ENCODE measurements at regions not wholly inside any gene's neighbourhood (a gene's known extent, or its start where the extent isn't known, plus 50 kb on each side); places are given as distances from the start of the nearest gene placed in this dataset.
"Not testable (repeated sequence)": the region's sequence is repeated elsewhere in the genome, so short reads cannot be mapped to it uniquely, and the experiment has no call there.

DNA sequence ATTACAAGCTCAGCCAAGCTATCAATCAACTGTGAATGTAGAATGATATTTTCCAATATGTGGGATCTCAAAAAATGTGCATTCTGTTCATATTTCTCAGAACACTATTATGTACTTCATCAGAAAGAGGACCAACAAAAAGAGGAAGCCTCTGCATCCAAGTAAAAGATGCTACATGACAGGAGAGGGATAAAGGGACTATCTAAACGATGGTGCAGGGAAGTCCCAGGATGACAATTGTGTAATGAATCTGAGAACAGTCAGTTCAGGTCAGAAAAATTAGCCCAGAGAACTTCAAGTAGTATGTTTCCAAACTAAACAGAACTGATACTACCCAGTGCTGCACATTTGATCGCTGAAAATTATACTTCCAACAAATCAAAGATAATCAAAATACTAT, 127.0 kb downstream of the ZNF330 start:
- no peak for DNase-seq

DNA sequence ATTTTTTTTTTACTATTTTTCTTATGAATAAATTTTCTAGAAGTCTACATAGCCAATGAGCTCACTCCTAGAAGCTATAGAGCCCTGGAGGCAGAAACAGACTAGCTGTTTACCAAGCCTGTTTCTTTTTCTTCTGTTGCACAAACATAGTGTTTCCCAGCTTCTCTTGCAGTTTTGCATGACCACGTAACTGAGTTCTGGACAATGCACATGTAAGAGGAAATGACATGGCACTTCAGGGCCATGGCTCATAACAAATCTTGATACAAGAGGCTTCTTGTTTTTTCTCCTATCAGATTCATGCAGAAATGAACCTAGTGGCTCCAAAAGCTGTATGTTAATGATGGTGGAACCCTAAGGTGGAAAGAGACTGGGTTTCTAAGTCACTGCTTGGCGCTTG, 127.4 kb downstream of the ZNF330 start:
- DNase-seq, result no peak

DNA sequence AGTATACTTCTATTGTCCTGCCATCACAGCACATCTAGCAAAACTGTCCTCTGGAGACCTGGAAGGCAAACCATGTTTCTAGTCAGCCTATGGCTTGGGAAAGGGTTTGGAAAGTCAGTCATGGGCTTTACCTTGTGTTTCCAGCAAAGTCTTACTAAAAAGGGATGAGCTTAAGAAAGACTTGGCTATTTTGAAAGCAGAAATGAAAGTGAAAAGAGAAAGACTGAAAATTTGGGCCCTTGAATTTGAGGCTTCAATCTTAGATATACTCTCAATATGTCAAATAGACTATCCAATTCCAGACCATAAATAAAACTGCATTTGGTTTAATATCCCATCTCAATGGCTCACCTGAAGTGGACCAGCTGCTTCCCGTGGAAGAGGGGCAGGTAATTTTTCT, 127.9 kb downstream of the ZNF330 start:
- DNase-seq, result no peak

DNA sequence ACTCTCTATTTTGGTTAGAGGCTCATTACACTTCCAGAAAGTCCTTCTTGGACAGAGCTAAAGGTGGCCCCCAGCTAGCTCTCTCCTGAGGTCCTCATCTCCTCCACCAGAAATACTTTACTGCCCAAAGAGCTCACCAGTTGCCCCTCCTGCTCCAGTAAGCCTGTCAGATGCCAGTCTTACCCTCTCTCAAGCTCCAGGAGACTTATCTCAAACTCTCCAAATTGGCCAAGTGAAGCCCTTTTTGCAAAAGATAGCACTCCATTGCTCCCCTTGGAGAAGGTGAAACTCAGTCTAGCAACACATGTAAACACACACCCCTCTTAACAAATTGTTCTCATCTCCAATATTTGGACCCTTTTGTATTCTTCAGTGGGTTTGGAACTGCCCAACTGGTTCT, 128.5 kb downstream of the ZNF330 start:
- no peak for DNase-seq

DNA sequence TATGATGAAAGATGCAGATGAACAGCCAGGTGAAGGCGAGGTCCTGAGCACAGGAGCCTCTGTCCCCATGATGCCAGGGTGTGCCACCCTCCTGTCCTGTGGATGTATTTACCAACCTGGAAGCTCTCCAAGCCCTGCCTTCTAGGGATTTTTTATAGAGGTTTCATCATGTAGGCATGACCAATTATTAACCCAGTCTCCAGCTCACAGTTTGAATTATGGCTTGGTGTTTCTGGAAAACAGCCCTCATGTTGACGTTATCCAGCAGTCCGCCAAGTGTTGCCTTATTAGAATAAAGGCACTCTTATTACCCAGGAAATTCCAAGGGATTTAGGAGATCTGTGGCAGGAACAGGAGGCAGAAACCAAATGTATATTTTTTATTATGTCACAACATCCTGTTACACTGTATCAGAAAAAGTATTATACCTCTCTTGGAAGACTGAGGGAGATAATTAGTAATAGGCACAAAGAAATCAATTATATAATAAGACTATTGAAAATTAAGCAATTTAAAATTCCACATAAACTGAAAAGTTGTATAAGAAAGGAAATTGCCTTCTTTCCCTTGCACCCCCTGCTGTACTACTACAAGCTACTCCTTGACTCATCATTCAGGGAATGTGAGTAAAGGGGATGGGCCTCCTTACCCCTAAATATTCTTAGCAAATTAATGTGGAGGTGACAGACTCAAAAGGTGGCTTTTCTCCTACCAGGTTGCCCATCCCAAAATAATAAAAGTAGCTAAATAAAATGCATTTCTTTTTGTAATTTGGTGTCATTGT, 129.6 kb downstream of the ZNF330 start:
- DNase-seq, result no peak

DNA sequence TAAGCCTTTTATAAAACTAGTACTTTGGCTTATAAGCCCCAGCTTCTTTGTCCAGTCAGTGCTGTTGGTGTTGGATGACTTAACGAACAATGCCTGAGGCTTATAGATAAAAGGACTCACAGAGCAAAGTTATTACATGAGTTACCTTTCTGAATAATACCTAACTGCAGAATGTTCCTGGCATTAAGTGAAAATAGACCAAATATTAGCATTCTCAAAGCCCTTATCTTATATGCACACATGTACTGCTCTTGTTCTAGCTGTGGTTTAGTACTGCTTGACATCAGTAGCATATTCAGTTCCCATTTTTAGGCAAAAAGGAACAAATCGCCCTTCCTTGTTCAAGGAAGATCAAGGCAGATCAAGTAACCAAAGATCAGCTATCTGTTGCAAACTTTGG, 131.6 kb downstream of the ZNF330 start:
- no peak for DNase-seq

DNA sequence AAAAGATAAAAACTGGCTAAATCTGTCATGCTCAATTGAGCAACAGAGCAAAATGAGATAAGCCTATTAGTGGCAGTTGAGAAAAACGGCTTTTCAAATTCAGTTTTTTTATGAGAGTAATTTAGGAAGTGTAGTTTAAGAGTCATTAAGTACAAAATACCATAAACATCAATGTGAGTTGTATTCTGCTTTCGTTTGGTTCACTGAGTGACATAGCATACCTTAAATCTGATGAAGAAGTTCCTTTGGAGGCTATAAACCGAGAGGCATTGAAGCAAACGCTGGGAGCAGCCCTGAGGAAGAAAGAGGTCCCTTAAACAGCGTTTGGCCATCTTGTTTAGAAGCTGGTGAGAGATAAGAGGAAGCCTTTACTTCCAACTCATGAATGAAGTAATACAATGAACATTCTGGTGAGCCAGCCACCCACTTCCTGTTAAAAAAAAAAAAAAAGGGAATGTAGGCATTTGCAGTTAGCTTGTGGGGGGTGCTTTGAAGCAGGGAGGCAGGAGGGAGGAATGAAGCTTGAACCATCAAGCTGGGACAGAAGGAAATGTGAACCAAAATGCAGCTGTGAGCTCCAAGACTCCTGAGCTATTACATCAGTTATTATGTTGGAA, 132.3 kb downstream of the ZNF330 start:
- no peak for DNase-seq

DNA sequence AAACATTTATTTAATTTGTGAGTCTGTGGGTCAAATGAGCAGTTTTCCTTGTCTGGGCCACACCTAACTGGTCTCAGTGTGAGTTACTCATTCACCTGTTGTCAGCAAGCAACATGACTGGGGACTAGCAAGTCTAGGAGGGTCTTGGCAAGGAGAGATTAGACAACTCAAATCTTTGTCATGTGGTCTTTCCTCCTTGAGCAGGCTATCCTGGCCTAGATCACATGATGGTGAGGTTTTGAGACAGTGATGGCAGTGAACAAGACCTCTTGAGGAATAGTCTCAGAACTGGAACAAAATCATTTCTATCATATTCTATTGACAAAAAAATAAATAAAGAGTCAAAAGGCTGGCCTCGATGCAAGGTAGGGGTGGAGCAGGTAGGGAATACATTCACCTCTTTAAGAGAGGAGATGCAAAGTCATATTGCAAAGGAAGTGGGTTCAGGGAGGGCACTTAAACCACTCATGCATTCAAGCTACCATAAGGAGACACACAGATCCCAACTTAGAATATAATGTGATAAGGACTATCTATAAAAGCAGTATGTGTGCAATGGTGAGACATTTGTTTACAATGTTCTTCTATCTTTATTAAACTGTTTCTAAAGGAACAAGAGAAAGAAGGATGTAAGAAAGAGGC, 135.7 kb downstream of the ZNF330 start:
- no peak for DNase-seq

DNA sequence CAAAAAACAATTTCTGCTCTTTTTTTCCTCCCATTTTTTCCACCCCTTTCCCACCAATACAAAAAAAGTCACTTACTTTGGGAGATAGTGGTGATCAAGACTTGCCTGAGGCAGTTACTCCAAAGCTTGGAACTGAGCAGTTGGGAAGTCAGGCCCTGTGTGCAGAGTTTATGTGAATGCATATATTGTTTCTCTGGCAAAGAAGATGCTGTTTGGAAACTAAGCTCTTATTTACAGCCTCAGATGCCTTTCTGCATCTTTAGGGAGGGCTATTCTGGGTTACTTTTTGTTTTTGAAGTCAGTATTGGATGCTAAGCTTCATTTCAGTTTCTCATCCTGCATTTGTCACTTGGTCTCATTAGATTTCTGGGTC, 136.3 kb downstream of the ZNF330 start:
- DNase-seq, result no peak

DNA sequence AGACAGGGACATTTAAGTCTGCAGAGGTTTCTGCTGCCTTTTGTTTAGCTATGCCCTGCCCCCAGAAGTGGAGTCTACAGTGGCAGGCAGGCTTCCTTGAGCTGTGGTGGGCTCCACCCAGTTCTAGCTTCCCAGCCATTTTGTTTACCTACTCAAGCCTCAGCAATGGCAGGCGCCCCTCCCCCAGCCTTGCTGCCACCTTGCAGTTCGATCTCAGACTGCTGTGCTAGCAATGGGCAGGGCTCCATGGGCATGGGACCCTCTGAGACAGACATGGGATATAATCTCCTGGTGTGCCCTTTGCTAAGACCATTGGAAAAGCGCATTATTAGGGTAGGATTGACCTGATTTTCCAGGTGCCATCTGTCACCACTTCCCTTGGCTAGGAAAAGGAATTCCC, 147.5 kb downstream of the ZNF330 start:
- not testable (repeated sequence) for DNase-seq

DNA sequence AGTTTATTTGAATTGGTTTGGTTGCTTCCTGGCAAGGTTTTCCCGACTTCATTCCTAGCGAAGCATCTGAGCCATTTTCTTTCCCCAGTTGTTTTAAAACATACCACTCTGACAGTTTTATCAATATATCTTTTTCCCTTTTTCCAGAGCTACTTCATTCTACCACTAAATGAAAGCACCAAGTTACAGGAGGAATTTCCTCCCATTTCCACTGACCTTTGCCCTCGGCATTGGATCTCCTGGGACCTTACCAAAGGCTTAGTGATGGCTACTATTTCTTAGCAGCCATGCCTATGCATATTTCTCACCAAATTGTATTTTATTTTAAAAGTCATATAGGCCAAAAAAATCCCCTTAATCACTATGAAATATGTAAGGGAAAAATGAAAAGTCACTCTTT, 150.5 kb downstream of the ZNF330 start:
- no peak for DNase-seq

DNA sequence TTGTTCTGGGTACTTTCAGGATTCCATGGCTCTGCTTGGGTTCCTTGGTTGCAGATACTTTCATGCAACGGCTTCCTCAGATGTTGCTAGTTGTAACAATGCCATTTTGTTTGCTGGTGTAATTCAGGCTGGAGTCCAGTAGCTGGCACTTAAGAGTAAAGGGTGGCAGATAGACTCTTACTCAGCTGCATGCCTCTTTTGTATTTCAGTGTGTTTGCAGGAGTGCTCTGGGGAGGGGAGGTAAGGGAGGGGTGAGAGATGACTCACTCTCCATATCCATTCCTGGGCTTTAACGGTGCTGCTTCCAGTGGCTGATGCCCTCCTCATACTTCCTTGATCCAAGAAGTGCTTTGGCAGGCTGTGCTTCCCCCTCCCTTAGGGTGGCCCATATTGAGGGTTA, 155.2 kb downstream of the ZNF330 start:
- DNase-seq, result no peak

DNA sequence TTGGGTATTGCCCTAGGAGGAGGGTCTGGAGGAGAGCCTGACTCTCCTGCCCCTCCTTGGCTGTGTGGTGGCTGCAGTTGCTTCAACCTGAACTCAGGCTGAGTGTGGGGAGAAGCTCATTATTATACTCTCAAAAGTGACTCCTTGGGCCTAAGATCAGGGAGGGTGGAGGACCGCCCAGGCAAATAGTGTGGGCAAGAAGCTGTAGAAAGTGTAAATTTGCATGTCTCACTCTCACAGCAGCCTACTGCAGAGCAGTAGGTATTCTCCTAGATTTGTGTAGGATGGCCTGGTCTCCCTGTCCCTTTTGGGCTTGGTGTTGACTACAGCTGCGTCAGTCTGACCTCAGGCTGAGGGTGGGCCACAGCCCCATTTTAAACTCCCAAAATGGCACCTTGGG, 156.1 kb downstream of the ZNF330 start:
- DNase-seq, result no peak

DNA sequence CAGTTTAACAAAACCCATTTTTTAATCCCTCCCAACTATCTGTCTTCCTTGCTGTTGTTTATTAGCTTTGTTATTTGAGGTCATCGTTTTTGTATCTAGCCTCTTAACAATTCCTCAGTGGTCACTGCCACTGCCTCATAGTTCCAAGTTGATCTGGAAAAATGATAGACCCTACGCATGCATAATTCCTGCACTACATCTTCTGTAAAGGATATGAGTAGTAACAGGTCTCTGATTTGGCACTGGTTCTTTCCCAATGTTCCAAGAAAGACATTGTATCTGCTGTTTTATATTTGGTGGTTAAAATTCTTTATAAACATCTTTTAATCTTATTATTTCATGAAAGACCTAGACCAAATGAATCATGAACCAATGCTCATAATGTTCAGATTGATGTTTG, 166.6 kb downstream of the ZNF330 start:
- no peak for DNase-seq

DNA sequence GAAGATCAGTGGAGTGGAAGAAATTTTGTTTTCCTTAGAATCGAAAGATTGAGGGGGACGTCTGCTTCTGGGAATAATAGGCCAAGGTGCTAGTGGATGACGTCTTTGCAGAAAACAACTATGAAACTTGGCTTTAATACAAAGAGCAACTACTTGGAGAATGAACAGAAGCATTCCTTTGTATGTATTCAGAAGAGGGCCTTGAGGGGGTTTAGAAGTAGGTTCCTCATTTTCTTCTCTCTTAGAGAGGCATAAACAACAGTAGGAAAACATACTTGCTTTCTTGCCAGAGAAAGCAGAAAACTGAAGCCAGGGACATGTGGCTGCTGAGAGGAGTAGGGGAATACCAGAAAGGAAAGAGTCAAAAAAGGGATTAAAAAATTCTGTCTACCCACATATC, 167.8 kb downstream of the ZNF330 start:
- DNase-seq, result no peak

DNA sequence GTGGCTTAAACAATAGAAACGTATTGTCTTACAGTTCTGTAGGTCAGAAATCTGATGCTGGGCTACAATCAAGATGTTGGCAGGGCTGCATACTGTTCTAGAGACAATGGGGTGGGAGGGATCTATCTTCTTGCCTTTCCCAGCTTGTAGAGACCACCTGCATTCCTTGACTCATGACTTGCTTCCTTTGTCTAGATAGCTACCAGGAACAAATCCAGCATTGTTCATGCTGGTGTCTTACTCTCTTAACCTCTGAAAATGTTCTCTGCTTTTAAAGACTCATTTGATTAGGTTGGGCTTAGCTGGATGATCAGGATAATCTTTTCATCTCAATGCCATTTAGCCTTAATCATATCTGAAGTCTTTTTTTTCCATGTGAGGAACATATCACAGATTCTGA, 169.0 kb downstream of the ZNF330 start:
- no peak for DNase-seq

DNA sequence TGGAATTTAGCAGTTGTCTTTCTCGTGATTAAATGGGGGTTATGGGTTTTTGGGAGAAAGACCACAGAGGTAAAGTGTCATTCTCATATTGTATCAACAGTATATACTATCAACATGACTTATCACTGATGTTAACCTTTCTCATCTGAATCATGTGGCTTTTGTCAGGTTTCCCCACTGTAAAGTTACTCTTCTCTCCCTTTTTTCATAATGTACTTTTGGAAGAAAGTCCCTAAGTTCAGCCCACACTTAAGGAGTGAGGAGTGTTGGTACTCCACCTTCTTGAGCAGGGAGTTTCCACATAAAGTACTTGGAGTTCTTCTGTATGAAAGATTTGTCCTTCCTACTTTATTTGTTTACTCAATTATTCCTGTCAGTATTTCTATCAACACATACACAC, 169.9 kb downstream of the ZNF330 start:
- DNase-seq, result no peak

DNA sequence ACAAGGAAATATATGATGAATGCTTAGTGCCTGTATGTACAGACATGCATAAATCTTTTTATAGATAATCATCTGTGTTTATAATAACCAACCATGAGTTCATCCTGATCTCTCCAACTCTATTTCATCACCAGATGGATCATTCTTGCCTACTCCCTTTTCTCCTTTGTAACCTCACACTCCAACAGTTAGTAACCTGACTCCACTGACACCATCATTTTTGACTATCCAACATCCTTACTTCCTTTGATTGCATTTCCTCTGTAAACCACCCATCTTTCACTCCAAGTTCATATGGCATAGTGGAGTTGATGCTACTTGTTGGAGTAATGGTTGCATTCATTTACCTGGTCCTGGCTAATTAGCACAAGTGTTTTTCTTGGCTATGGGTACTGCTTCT, 170.6 kb downstream of the ZNF330 start:
- no peak for DNase-seq

DNA sequence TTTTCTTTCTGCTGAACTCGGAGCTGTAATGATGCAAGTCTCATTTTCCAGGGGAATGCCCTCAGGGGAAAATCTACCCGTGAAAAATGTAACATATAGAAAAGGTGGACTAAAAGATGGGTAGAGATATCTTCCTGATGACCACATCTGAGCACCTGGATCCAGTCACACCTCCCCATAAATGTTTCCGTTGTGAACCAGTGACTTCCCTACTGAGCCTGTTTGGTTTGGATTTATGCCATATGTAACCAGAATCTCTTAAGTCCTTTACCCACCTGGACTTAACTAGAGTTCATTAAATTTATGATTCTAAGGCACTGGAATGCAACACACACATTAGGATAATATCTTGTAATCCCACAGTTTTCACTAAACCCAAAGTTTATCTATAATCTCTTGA, 171.1 kb downstream of the ZNF330 start:
- DNase-seq, result no peak

DNA sequence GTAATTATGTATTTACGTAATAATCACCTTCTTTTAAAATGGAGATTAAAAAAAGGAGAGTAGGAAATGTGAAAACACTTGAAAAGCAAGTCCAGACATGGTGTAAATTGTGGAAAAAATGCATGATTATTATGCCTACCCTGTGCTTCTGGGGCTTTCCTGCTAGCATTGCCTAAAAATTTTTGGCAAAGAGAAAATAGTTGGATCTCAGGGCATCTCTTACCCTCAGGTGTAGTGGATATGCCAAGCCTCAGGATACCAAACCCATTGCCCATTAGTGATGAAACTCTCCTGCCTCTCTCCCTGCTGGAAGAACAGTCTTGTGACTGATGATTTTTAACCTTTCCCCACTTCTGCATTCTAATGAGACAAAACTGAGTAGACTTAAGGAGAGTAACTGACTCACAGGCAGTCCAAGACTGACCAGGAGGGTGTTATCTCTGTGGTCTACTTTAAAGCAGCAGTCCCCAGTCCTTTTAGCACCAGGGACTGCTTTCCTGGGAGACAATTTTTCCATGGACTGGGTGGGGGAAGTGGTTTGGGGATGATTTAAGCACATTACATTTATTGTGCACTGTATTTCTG, 174.6 kb downstream of the ZNF330 start:
- no peak for DNase-seq

DNA sequence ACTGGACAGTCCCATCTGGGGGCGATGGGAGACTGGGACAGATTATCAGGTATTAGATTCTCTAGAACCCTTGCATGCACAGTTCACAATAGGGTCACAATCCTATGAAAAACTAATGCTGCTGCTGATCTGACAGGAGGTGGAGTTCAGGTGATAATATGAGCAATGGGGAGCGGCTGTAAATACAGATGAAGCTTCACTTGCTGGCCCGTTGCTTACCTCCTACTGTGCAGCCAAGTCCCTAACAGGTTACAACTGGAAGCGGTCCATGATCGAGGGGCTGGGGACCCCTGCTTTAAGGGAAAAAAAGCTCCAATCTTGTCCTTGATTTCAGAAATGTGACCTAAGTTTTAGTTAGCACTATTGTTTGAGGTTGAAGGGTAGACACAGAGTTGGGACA, 175.2 kb downstream of the ZNF330 start:
- no peak for DNase-seq

DNA sequence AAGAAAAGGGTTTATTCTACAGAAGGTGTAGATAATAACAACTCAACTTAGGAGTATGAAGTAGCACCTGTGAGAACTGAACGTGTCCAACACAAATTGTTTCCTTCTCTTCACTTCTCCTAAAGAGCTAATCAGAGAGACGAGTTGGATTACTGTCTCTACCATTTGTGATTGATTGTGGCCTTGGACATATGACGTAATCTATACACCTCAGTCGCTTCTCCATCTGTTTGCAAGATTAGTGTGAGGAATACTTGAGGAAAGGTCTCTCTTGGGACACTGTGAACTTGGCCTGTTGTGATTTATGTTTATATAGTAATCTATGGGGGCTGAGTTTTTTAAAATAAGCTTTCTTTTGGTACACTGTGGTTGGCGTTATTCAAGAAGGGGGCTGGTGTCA, 182.0 kb downstream of the ZNF330 start:
- DNase-seq, result no peak

DNA sequence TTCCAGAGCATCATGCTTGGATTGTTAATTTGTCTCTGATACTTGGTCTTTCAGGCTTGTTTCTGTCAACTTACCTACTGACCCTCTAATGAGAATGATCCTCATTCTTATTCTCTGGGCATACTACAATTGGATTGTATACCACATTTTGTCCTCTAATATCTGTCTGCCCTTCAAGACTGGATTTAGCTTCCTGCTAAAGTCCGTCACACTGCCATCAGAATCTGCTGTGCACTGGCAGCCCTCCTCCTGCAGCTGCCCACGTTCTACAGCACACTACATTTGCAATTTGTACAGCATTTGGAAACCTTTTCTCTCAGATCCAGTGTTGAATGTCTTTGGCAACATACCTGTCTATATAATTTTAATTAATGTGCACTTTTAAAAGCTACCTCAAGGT, 183.1 kb downstream of the ZNF330 start:
- DNase-seq, result no peak

DNA sequence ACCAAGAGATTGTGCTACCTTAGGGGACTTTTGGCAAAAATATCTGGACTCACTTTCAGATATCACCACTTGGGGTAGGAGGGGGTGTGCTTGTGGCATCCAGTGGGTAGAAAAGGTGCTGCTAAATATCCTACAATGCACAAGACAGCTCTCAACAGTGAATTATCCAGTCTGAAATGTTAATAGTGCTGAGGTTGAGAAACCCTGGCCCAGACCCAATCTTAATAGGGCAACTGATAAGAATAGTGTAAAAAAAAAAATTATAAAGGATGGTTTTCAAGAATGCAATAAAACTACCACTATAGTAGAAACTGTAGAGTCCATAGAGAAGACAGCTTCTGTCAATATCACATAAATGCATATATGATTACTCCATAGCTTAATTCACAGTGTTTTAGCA, 185.5 kb downstream of the ZNF330 start:
- DNase-seq, result no peak
